ENCODE measurements at regions not wholly inside any gene's neighbourhood (a gene's known extent, or its start where the extent isn't known, plus 50 kb on each side); places are given as distances from the start of the nearest gene placed in this dataset.
"Not testable (repeated sequence)": the region's sequence is repeated elsewhere in the genome, so short reads cannot be mapped to it uniquely, and the experiment has no call there.

- no peak for TF ChIP-seq CTCF (IDR thresholded peaks at IDR 0.05; ENCODE audit: extremely low read depth, missing control alignments)
- no peak for DNase-seq (ENCODE audit: low spot score)
Measured at GRCh38 chr10:64571056-64571455, 1049.9 kb downstream of the REEP3 start.

DNA sequence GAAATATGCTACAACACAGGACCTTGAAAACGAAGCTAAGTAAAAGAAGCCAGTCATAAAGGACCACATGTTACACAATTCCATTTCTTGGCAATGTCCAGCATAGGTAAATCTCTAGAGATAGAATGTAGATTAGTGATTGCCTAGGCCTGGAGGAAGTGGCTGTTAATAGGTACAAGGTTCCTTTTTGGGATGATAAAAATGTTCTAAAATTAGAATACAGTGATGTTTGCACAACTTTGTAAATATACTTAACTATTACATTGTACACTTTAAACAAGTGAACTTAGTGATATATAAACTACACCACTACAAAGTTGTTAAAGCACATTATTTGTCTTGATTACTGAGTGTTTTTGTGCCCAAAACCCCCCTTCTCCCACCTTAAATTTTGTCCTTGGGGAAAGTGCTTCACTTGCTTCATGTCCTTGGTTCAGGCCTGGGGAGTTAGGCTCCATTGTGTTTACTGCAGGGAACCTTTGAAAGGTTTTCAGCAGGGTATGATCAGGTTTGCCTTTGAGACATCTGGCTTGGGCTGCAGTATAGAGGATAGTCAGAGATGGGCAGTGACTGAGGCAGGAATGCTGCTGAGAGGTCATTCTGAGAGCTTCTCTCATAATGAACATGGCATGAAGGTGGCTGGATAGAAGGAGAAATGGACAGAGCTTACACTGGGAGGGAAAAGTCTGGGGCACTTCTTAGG is 1052.6 kb downstream of the REEP3 start:
- DNase-seq (ENCODE audit: low spot score), result no peak

GRCh38 chr10:64574371-64574770 is 1053.2 kb downstream of the REEP3 start:
- TF ChIP-seq CTCF (IDR thresholded peaks at IDR 0.05; ENCODE audit: extremely low read depth, missing control alignments), result no peak
- DNase-seq (ENCODE audit: low spot score), result no peak

More for the DNA sequence above, 1052.6 kb downstream of the REEP3 start:
- no peak for TF ChIP-seq CTCF (IDR thresholded peaks at IDR 0.05; ENCODE audit: extremely low read depth, missing control alignments)

GRCh38 chr10:64576497-64576896 is 1055.3 kb downstream of the REEP3 start:
- TF ChIP-seq CTCF (IDR thresholded peaks at IDR 0.05; ENCODE audit: extremely low read depth, missing control alignments), result no peak
- no peak for DNase-seq (ENCODE audit: low spot score)

DNA sequence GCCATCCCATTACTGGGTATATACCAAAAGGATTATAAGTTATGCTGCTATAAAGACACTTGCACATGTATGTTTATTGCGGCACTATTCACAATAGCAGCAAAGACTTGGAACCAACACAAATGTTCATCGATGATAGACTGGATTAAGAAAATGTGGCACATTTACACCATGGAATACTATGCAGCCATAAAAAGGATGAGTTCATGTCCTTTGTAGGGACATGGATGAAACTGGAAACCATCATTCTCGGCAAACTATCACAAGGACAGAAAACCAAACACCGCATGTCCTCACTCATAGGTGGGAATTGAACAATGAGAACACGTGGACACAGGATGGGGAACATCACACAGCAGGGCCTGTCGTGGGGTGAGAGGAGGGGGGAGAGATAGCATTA is 1057.6 kb downstream of the REEP3 start:
- not testable (repeated sequence) for DNase-seq (ENCODE audit: low spot score)

DNA sequence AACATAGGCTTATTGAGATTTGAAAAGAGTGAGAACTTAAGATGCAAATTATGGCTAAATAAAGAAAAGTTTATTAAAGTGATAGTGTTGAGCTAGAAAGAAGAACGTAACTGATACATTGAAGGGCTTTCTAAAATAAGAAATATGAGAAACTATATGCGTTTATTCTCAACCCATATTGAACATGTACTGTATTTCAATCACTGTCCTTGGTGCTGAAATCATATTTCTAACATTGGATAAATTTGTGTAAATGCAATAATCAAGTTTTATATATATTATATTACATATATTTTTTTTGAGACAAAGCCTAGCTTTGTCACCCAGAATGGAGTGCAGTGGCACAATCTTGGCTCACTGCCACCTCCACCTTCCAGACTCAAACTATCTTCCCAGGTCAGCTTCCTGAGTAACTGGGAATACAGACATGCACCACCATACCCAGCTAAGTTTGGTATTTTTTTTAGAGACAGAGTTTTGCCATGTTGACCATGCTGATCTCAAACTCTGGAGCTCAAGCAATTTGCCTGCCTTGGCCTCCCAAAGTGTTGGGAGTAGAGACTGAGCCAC is 1065.8 kb downstream of the REEP3 start:
- no peak for DNase-seq (ENCODE audit: low spot score)
- TF ChIP-seq CTCF (IDR thresholded peaks at IDR 0.05; ENCODE audit: extremely low read depth, missing control alignments), result no peak

- no peak for TF ChIP-seq CTCF (IDR thresholded peaks at IDR 0.05; ENCODE audit: extremely low read depth, missing control alignments)
- no peak for DNase-seq (ENCODE audit: low spot score)
Measured at GRCh38 chr10:64594072-64594471, 1072.9 kb downstream of the REEP3 start.

DNA sequence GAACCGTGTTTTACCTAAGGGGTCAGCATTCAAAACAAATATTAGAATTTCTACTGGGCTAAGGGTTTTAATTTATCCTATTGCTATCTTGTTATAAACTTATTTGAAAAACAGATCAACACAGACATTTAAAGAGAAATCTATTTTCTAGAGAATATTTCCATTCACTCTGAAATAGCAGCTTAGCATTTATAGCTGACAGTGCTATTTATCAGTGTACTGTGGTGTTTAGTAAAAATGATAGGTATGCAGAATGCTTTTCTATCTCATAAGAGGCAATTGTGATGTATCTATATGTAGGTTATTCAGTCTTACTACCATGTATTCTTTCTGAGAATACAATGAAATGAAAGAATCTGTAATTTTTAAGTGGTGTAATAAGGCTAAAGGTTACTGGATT is 1077.4 kb downstream of the REEP3 start:
- TF ChIP-seq CTCF (IDR thresholded peaks at IDR 0.05; ENCODE audit: extremely low read depth, missing control alignments), result no peak
- DNase-seq (ENCODE audit: low spot score), result no peak

All from GM20000 (cell line).